ENCODE measurements at regions not wholly inside any gene's neighbourhood (a gene's known extent, or its start where the extent isn't known, plus 50 kb on each side); places are given as distances from the start of the nearest gene placed in this dataset.

GRCh38 chr9:87800456-87800855 is 74.5 kb downstream of the CTSL start:
- TF ChIP-seq EZH2 (IDR thresholded peaks at IDR 0.05; ENCODE audit: borderline replicate concordance, low read depth, low read length, poor library complexity, severe bottlenecking) (no peak), CTCF (conservative IDR thresholded peaks at IDR 0.05; ENCODE audit: low read depth, low read length) (no peak)
